ENCODE measurements at regions not wholly inside any gene's neighbourhood (a gene's known extent, or its start where the extent isn't known, plus 50 kb on each side); places are given as distances from the start of the nearest gene placed in this dataset.

DNA sequence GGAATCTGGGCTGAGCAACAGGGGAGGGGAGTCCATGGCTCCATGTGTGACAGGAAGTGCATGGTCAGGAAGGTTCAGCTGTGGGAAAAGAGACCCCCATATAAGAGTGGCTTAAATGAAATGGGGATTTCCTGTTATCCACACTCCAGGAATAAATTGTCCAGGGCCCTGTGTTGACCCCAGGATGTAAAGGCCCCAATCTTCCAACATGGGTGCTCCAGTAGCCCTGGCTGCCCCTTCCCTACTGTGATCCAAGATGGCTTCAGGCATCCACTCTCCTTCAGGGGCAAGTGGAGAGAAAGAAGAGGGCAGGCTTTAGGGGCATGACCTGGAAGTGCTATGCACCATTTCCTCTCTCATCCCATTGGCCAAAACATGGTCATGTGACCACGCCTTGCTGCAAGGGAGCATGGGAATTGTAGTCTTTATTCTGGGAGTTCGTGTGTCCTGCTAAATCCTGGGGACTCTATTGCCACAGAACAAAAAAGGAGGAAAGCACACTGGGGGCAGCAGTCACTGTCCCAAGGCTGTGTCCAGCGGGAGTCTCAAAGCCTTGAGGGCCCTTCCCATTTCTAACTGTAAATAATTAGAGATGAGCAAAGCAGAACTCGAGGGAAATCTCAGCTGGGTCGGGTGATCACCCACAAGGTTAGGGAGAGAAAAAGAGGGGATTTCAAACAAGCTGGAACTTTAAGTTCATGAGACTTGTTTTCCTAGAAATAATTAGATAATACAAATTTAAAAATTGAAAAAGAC lies 289.2 kb downstream of the ADGRD1 start (continued):
- TF ChIP-seq, protein P1, sequence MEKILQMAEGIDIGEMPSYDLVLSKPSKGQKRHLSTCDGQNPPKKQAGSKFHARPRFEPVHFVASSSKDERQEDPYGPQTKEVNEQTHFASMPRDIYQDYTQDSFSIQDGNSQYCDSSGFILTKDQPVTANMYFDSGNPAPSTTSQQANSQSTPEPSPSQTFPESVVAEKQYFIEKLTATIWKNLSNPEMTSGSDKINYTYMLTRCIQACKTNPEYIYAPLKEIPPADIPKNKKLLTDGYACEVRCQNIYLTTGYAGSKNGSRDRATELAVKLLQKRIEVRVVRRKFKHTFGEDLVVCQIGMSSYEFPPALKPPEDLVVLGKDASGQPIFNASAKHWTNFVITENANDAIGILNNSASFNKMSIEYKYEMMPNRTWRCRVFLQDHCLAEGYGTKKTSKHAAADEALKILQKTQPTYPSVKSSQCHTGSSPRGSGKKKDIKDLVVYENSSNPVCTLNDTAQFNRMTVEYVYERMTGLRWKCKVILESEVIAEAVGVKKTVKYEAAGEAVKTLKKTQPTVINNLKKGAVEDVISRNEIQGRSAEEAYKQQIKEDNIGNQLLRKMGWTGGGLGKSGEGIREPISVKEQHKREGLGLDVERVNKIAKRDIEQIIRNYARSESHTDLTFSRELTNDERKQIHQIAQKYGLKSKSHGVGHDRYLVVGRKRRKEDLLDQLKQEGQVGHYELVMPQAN (IDR thresholded peaks at IDR 0.05; ENCODE audit: borderline replicate concordance), result no peak
- TF ChIP-seq CREM (IDR thresholded peaks at IDR 0.05; ENCODE audit: low read depth), result peak; percentile 75
- TF ChIP-seq, protein P2, sequence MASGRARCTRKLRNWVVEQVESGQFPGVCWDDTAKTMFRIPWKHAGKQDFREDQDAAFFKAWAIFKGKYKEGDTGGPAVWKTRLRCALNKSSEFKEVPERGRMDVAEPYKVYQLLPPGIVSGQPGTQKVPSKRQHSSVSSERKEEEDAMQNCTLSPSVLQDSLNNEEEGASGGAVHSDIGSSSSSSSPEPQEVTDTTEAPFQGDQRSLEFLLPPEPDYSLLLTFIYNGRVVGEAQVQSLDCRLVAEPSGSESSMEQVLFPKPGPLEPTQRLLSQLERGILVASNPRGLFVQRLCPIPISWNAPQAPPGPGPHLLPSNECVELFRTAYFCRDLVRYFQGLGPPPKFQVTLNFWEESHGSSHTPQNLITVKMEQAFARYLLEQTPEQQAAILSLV (tag; IDR thresholded peaks at IDR 0.05), result peak; percentile 54; the same call in 1 of the 2 replicates
- peak; percentile 21; the same call in 1 of the 2 replicates for TF ChIP-seq L3MBTL2 (IDR thresholded peaks at IDR 0.05)
- no peak for TF ChIP-seq NR4A1 (CRISPR knock-in tag; IDR thresholded peaks at IDR 0.05)
- peak; percentile 86 for TF ChIP-seq NR4A1 (tag; IDR thresholded peaks at IDR 0.05)
- no peak for TF ChIP-seq FOXJ3 (CRISPR knock-in tag; IDR thresholded peaks at IDR 0.05)
- TF ChIP-seq, protein P3, sequence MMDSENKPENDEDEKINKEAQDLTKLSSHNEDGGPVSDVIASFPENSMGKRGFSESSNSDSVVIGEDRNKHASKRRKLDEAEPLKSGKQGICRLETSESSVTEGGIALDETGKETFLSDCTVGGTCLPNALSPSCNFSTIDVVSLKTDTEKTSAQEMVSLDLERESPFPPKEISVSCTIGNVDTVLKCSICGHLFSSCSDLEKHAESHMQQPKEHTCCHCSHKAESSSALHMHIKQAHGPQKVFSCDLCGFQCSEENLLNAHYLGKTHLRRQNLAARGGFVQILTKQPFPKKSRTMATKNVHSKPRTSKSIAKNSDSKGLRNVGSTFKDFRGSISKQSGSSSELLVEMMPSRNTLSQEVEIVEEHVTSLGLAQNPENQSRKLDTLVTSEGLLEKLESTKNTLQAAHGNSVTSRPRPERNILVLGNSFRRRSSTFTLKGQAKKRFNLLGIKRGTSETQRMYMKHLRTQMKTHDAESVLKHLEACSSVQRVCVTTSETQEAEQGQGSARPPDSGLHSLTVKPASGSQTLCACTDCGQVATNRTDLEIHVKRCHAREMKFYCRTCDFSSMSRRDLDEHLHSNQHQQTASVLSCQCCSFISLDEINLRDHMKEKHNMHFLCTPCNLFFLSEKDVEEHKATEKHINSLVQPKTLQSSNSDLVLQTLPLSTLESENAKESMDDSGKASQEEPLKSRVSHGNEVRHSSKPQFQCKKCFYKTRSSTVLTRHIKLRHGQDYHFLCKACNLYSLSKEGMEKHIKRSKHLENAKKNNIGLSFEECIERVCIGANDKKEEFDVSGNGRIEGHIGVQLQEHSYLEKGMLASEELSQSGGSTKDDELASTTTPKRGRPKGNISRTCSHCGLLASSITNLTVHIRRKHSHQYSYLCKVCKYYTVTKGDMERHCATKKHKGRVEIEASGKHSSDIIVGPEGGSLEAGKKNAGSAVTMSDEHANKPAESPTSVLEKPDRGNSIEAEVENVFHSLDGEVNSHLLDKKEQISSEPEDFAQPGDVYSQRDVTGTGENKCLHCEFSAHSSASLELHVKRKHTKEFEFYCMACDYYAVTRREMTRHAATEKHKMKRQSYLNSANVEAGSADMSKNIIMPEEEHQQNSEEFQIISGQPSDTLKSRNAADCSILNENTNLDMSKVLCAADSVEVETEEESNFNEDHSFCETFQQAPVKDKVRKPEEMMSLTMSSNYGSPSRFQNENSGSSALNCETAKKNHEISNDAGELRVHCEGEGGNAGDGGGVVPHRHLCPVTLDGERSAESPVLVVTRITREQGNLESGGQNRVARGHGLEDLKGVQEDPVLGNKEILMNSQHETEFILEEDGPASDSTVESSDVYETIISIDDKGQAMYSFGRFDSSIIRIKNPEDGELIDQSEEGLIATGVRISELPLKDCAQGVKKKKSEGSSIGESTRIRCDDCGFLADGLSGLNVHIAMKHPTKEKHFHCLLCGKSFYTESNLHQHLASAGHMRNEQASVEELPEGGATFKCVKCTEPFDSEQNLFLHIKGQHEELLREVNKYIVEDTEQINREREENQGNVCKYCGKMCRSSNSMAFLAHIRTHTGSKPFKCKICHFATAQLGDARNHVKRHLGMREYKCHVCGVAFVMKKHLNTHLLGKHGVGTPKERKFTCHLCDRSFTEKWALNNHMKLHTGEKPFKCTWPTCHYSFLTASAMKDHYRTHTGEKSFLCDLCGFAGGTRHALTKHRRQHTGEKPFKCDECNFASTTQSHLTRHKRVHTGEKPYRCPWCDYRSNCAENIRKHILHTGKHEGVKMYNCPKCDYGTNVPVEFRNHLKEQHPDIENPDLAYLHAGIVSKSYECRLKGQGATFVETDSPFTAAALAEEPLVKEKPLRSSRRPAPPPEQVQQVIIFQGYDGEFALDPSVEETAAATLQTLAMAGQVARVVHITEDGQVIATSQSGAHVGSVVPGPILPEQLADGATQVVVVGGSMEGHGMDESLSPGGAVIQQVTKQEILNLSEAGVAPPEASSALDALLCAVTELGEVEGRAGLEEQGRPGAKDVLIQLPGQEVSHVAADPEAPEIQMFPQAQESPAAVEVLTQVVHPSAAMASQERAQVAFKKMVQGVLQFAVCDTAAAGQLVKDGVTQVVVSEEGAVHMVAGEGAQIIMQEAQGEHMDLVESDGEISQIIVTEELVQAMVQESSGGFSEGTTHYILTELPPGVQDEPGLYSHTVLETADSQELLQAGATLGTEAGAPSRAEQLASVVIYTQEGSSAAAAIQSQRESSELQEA (IDR thresholded peaks at IDR 0.05; ENCODE audit: low read depth), result no peak
- peak; percentile 86 for TF ChIP-seq DIDO1 (tag; IDR thresholded peaks at IDR 0.05; ENCODE audit: low read depth)
- no peak for TF ChIP-seq HSF4 (CRISPR knock-in tag; IDR thresholded peaks at IDR 0.05; ENCODE audit: borderline replicate concordance)
- TF ChIP-seq ZNF766 (CRISPR knock-in tag; conservative IDR thresholded peaks at IDR 0.05), result peak; percentile 57; the same call in 1 of the 2 replicates
- no peak for TF ChIP-seq HMGN3 (IDR thresholded peaks at IDR 0.05; ENCODE audit: borderline replicate concordance, extremely low read depth, insufficient read length, low read depth, low read length)
